ENCODE measurements at regions not wholly inside any gene's neighbourhood (a gene's known extent, or its start where the extent isn't known, plus 50 kb on each side); places are given as distances from the start of the nearest gene placed in this dataset.

DNA sequence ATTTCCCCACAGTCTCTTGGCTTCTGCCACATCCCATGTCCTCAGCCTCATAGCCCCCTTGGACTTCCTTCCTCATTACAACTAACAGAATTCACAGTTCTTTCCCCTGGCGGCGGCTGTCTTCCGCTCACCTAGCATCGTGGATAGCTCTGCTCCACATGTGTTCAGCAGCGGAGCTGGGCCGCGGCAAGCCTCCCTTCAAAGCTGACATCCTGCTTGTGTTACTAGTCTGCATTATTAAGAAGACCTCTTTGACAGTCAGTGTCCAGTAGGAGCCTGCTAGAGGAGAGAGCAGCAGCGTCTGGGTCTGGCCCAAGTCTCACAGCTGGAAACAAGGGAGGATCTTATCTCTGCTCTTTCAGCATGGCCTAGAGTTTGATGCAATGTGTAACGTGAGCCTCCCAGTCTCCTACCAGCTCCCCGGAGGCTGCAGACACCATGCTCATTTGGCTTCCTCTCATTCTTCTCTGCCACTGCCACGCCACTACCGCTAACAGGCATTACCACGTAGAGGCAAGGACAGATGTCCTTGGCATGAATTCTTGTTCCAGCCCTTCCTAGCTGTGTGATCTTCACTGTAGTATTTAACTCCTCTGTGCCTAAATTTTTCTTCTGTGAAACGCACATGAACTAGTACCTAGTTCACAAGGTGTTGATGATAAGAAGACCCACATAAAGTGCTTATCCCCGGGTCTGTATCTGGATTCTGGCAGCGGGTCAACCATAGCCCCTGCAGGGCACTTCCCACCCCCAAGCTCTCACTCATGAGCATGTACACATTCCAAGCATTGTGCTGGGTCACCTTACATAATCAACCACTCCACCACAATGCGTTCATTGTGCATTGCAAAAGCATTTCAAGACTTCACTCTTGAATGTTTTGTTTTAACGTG is 107.1 kb upstream of the BACH2 start:
- peak; percentile 57 for DNase-seq (ENCODE audit: low spot score)

DNA sequence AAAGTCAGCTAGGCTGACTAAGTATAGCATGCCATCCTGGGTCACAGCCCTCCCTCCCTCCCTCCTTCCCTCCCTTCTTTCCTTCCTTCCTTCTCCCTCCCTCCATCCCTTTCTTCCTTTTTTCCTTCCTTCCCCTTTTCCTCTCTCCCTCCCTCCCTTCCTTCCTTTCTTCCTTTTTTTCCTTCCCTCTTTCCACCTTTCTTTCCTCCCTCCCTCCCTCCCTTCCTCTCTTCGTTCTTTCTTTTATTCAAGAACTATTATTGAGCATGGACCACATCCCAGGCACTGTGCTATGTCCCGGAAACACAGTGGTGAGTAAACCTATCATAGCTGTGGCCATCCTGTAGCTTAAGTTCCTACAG is 106.2 kb upstream of the BACH2 start:
- no peak for DNase-seq (ENCODE audit: low spot score)

DNA sequence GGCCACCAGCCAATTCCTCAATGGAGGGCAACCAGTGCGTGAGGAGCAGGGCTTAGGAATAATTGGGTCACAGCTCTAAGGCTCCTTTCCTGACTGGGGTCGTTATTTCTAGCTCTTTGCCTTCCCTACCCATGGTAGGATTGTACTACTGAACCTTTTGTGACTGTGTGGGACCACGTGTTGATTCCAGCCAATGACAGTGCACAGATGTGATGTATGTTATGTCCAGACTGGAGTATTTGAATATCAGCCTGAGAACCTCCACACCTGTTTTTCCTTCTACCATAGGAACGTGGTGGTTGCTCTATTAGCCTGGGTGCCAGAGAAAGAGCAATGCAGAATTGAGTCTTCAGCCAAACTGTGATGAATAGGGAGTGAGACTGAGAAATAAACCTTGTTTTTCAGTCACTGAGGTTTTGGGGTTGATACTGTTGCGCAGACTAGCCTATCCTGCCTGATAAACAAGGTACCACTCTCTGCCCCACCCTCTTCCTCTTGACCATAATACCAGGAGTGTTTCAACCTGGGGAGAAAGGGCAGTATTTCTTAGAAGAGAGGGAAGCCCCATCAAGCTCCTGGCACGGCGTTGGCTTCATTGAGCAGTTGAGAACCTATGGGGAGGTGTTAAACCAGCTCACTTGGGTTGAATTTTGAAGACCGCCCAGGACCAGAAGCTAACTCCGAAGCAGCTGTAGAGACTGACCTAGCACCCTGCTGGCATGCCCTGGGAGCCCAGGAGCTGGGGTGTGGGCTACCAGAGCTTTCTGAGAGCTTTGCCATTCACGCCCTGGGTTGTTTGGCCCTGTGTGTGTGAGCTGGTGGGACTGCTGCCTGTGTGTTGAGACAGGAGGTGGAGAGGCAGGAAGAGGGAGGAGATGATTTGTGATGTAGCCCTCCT is 105.5 kb upstream of the BACH2 start:
- DNase-seq (ENCODE audit: low spot score) = no peak

DNA sequence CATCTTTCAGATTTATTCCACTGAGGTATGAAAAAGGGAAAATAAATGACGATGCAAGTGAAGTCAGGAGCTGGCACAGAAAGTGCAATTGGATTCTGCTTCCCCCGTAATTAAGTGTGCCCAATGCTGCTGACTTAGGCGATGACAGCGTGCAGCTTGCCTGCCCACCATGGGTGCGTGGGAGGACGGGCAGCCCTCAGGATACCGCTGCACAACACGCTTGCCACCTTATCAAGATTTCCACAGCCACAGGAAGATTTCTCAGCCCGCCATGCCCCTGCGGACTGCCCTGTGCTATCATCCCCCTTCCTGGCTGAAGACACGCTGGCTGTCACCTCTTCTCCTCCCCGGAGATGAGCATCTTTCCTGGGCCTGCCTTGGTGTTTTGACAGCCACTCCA is 103.3 kb upstream of the BACH2 start:
- no peak for DNase-seq (ENCODE audit: low spot score)

- DNase-seq (ENCODE audit: low spot score) = no peak
Measured at GRCh38 chr6:90397929-90398674, 101.5 kb upstream of the BACH2 start.

DNA sequence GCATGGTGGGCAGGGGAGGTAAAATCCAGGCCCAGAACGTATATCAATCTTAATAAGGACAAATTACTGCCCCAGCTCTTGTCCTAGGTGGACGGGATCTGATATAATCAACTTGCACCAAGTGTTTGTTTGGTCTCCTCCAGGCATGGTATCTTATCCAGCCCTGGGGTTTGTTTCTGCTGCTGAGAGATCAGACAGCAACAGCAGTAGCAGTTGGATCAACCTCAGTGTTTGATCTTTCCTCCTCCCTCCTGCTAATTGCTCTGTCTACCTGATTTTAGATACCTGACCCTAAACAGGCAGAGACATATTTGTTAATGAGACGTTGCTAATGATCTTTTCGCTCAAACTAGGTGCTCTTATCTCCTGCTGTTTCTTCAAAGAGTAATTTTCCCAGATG is 100.4 kb upstream of the BACH2 start:
- no peak for DNase-seq (ENCODE audit: low spot score)

GRCh38 chr6:90393232-90393884 is 96.7 kb upstream of the BACH2 start:
- peak; percentile 66 for DNase-seq (ENCODE audit: low spot score)

DNA sequence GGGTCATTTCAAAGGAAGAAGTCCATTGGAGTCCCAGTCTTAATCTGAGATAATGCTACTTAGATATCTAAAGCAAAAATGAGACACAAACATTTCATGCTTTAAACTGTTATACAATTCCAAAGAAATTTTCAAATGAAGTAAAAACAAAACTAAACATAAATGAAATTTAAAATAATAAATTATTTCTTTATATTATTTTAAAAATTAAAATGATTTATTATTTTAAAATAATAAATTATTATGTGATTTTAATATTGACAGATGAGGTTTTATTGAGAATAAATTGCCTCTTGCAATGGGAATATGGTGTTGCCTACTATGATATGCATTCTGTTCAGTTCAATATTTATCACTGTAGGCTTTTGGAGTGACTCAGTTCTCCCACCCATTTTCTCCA is 93.7 kb upstream of the BACH2 start:
- no peak for DNase-seq (ENCODE audit: low spot score)

DNA sequence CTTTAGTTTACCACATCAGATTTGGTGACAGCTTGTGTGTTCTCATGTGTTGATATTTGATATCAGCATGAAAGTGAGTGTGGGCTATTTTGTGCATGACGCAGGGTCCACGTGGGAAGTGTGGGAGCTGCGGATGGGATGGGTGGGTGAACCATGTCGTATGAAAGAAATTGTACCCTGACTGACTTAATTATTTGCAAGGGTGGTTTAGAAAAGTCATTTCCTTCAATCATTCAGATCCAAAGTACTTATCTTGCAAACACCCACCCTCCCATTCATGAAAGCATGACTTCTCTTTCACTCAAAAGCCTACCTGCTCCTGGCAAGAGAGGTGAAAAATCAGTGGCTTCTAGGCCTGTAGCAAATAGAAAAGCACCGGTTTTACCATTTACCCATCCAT is 91.8 kb upstream of the BACH2 start:
- no peak for DNase-seq (ENCODE audit: low spot score)

DNA sequence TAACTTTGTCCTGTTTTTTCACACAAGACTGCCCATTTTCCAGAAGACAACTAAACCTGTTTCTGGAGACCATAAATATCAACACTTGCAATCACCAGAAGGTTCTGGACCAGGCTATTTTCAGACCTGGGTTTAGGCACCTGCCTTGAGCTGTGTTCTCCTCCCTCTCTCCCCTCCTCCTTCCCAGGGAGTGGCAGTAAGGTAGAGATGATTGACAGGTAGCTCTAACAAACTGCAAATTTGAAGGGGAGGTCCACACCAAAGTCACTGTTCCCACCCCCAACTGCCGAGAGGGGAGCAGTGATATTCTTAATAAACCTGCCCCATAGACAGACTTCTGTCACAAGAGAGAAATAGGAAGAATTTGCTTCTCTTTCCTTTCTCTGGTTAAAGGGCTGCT is 91.2 kb upstream of the BACH2 start:
- DNase-seq (ENCODE audit: low spot score) = no peak

GRCh38 chr6:90387383-90387775 is 90.7 kb upstream of the BACH2 start:
- DNase-seq (ENCODE audit: low spot score) = no peak

- DNase-seq (ENCODE audit: low spot score) = no peak
Measured at GRCh38 chr6:90386399-90387382, 90.0 kb upstream of the BACH2 start.

DNA sequence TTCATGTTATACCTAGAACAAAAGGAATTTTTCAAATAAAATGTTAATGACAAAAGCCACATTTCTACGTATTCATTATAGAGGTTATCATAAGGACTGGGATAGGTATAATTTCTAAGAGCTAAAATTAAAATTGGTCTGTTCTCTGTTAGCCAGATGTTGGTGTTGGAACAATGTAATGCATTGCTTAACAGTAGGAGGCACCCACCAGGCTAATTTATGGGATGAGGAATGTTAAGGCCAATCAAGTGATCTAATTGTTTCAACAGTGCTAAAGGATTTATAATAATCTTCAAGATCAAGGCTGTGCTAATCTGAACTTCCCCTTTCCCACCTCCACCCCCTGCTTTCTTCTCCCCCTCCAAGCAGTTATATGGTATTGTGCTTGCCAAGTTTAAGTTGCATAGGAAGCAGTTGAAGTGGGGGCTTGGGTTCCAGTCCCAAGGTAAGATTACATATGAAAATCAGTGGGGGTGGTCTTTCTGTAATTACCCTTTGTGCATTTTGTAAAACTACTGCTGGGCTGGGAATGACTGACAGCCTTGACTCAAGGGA is 89.2 kb upstream of the BACH2 start:
- no peak for DNase-seq (ENCODE audit: low spot score)

GRCh38 chr6:90384720-90385119 is 88.1 kb upstream of the BACH2 start:
- no peak for DNase-seq (ENCODE audit: low spot score)

DNA sequence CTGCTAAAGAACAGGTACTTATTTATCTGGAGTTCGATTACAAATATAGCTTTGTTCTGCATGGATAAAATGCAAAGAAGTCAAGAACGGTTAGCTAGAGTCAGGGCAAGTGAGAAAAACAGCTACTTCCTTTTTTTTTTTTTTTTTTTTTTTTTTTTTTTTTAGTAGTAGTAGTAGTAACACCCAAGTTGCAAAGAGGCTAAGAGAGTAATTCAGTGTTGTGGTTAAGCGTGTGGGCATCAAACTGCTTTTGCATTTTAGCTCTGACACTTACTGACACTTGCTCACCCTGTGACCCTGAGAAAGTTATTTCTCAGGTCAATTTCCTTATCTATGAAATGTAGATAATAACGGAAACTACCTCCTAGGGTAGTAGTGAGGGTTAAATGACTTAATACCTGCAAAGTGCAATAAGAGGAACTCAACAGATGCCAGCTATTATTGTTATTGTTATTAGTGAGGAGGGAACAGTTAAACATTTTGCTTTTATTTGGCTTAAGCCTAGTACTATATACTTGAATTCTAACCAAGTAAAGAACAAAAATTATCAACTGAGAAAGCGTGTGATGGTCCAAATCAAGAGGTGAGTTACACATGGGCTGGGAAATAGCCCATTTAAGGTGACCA is 86.7 kb upstream of the BACH2 start:
- no peak for DNase-seq (ENCODE audit: low spot score)

GRCh38 chr6:90382760-90383159 is 86.1 kb upstream of the BACH2 start:
- no peak for DNase-seq (ENCODE audit: low spot score)

DNA sequence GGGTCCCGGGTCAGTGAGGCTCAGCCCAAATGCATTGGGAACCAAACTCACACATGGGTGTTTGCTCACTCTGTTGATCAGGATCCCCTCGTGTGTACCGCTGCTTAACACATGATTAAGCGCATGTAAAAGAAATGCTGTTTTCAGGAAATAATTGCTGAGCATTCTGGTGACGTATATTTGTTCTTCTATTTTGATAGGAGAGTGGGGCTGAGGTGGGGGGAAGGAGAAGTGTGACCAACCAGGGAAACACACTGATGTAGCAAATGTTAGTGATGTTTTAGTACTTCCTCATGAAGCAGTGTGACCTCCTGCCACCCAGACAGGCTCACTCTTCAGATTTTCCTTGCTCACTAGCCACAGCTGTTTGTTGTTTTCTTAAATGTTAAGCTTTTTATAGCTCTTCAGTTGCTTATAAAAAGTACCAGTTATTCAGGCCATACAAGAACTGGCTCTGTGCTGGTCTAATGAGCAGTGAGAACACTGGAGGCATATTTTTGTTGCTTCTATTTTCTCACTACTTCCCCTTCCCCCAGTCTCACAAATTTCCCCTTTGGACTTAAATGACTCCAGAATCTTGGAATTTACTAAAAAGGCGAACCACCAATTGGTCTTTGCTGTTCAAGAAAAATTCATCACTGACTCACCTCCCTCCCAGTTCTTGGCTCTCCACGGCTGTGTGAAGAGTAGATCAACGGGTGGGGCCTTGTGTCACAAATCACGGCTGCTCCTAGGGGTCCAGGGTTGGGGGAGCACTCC is 79.2 kb upstream of the BACH2 start:
- DNase-seq (ENCODE audit: low spot score) = no peak

GRCh38 chr6:90374201-90374600 is 77.6 kb upstream of the BACH2 start:
- no peak for DNase-seq (ENCODE audit: low spot score)

DNA sequence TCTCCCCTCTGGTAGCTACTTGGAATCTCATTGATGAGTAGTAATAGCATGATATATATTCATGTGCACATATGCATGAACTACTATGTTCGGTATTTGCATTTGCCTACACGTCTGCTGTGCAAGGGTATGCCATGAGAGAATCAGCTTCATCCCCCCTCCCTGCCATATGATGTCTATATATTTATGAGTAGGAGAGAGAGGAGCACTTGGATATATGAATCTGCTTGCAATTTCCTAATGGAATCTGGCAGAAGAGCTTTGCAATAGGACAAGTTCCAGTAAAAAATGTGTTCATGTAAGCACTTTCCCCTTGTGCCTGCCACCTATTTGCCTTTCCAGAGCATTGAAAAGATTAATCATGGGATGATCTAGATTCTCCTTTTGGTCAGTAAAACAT is 76.2 kb upstream of the BACH2 start:
- no peak for DNase-seq (ENCODE audit: low spot score)

Data from iPS-NIHi11 (cell line).